ENCODE measurements at regions not wholly inside any gene's neighbourhood (a gene's known extent, or its start where the extent isn't known, plus 50 kb on each side); places are given as distances from the start of the nearest gene placed in this dataset.

GRCh38 chr13:26998292-26998691 is 173.3 kb downstream of the USP12 start:
- Histone ChIP-seq H3K36me3 (ENCODE audit: control insufficient read depth in 2 of 2, insufficient read depth in 2 of 2, low read length in 1 of 2) (no peaks in the 10 kb centered on the region), H2AFZ (ENCODE audit: control insufficient read depth, low read depth, low read length) (peak overlapping the region; percentile 31), H4K20me1 (ENCODE audit: control insufficient read depth, insufficient read depth) (no peaks in the 10 kb centered on the region), H3K4me2 (ENCODE audit: control insufficient read depth, insufficient read depth) (no peak overlapping the region), H3K4me3 (no peak overlapping the region), H3K27me3 (replicated peaks in 1 of 2; ENCODE audit: control insufficient read depth in 2 of 2, insufficient read depth in 2 of 2, low read length in 1 of 2) (no peaks in the 10 kb centered on the region; a peak in 1 of 4 replicates), H3K4me1 (ENCODE audit: control insufficient read depth, insufficient read depth, low read length) (peaks cover 15% of the 10 kb centered on the region), H3K9ac (ENCODE audit: control insufficient read depth, insufficient read depth, low read length) (no peak overlapping the region), H3K9me3 (replicated peaks; ENCODE audit: control insufficient read depth, insufficient read depth, low read length) (peaks cover 2% of the 10 kb centered on the region; the same call in 2 of the 3 replicates), H3K27ac (ENCODE audit: control insufficient read depth, insufficient read depth) (no peak overlapping the region), H3K79me2 (ENCODE audit: control insufficient read depth, insufficient read depth, low read length) (no peaks in the 10 kb centered on the region)
- ATAC-seq (no peak), DNase-seq (ENCODE audit: low read depth, low spot score) (no peak), FAIRE-seq (no peak)
- in situ Hi-C loops (cut with MboI) (no loop called here), intact Hi-C loops (cut with micrococcal nuclease; ENCODE audit: unreplicated experiment) (no loop called here)
- ChIA-PET POLR2A (no interaction called here), SMC1A (ENCODE audit: uncharacterized antibody, unreplicated experiment) (interaction anchor here (0.8 to 2.4 kb wide), 3 partner anchors 11 to 120 kb away, joined by 3 to 14 read pairs (median 4); no protein-coding TSS in a partner anchor), CTCF (interaction anchor here (0.6 to 2.6 kb wide), 3 partner anchors 10 to 15 kb away, joined by 3 to 18 read pairs (median 7); no protein-coding TSS in a partner anchor), RAD21 (ENCODE audit: unreplicated experiment) (interaction anchor here (1.2 kb wide), 1 partner anchor 360 kb away, joined by 5 read pairs; no protein-coding TSS in a partner anchor)
- TF ChIP-seq SPI1 (IDR thresholded peaks at IDR 0.05; ENCODE audit: borderline replicate concordance, insufficient read depth, low read depth, low read length), result peak; percentile 61; the same call in 1 of the 2 replicates
- no peak for TF ChIP-seq MEF2B (IDR thresholded peaks at IDR 0.05; ENCODE audit: partially characterized antibody, poor library complexity, severe bottlenecking)
- TF ChIP-seq CHD2 (IDR thresholded peaks at IDR 0.05; ENCODE audit: borderline replicate concordance, low read depth, low read length), result no peak
- no peak for TF ChIP-seq FOS (IDR thresholded peaks at IDR 0.05; ENCODE audit: borderline replicate concordance, extremely low read depth, insufficient read length)
- BruUV-seq (replicated peaks), result no TSS peak
- 59% methylated on average over 8 of the region's 8 CpGs for WGBS (ENCODE audit: insufficient coverage, insufficient replicate concordance, low lambda C conversion rate, missing lambda C conversion rate)

GRCh38 chr13:26996965-26997752 is 174.5 kb downstream of the USP12 start:
- in situ Hi-C loops (cut with MboI), result no loop called here
- peak overlapping the region; percentile 73 for H2AFZ ChIP-seq (ENCODE audit: control insufficient read depth, low read depth, low read length)
- ChIA-PET POLR2A (interaction anchor here (0.6 to 0.7 kb wide), 2 partner anchors 40 to 64 kb away, joined by 3 to 5 read pairs; no protein-coding TSS in a partner anchor), CTCF (interaction anchor here (0.8 to 2.6 kb wide), 5 partner anchors 9 to 515 kb away, joined by 3 to 18 read pairs (median 3); no protein-coding TSS in a partner anchor), RAD21 (ENCODE audit: unreplicated experiment) (interaction anchor here (0.6 to 1.4 kb wide), 4 partner anchors 116 to 833 kb away, joined by 3 to 5 read pairs (median 3); no protein-coding TSS in a partner anchor), SMC1A (ENCODE audit: uncharacterized antibody, unreplicated experiment) (interaction anchor here (0.8 to 2.4 kb wide), 8 partner anchors 10 to 292 kb away, joined by 3 to 14 read pairs (median 4); no protein-coding TSS in a partner anchor)
- peak overlapping the region; percentile 42; the same call in 1 of the 2 replicates for H3K27ac ChIP-seq (ENCODE audit: control insufficient read depth, insufficient read depth)
- peak; percentile 95 for ATAC-seq
- no peaks in the 10 kb centered on the region for H3K79me2 ChIP-seq (ENCODE audit: control insufficient read depth, insufficient read depth, low read length)
- peak overlapping the region; percentile 52 for H3K4me2 ChIP-seq (ENCODE audit: control insufficient read depth, insufficient read depth)
- peak overlapping the region; percentile 8; the same call in 1 of the 2 replicates for H3K4me3 ChIP-seq
- H3K9ac ChIP-seq (ENCODE audit: control insufficient read depth, insufficient read depth, low read length), result 0 out of 2 replicates have a peak overlapping the region, but pooled peaks have one; percentile 21
- peaks cover 15% of the 10 kb centered on the region for H3K4me1 ChIP-seq (ENCODE audit: control insufficient read depth, insufficient read depth, low read length)
- peaks cover 2% of the 10 kb centered on the region; the same call in 2 of the 3 replicates for H3K9me3 ChIP-seq (replicated peaks; ENCODE audit: control insufficient read depth, insufficient read depth, low read length)
- H3K36me3 ChIP-seq (ENCODE audit: control insufficient read depth in 2 of 2, insufficient read depth in 2 of 2, low read length in 1 of 2), result no peaks in the 10 kb centered on the region
- no TSS peak for BruUV-seq (replicated peaks)
- peak; percentile 77 for DNase-seq (ENCODE audit: low read depth, low spot score)
- FAIRE-seq, result peak; percentile 35
- WGBS (ENCODE audit: insufficient coverage, insufficient replicate concordance, low lambda C conversion rate, missing lambda C conversion rate), result 0% methylated on average over 6 of the region's 6 CpGs
- no peaks in the 10 kb centered on the region; a peak in 1 of 4 replicates for H3K27me3 ChIP-seq (replicated peaks in 1 of 2; ENCODE audit: control insufficient read depth in 2 of 2, insufficient read depth in 2 of 2, low read length in 1 of 2)
- intact Hi-C loops (cut with micrococcal nuclease; ENCODE audit: unreplicated experiment), result no loop called here
- no peaks in the 10 kb centered on the region for H4K20me1 ChIP-seq (ENCODE audit: control insufficient read depth, insufficient read depth)
- TF ChIP-seq BRCA1 (IDR thresholded peaks at IDR 0.05; ENCODE audit: low read depth, low read length) (no peak), MEF2B (IDR thresholded peaks at IDR 0.05; ENCODE audit: partially characterized antibody, poor library complexity, severe bottlenecking) (peak; percentile 84), JUNB (IDR thresholded peaks at IDR 0.05) (peak; percentile 96), IRF5 (IDR thresholded peaks at IDR 0.05; ENCODE audit: borderline replicate concordance) (no peak), POU2F2 (IDR thresholded peaks at IDR 0.05; ENCODE audit: borderline replicate concordance, low read depth, low read length) (peak; percentile 54; the same call in 1 of the 3 replicates), FOXK2 (IDR thresholded peaks at IDR 0.05) (no peak), PAX5 (IDR thresholded peaks at IDR 0.05; ENCODE audit: borderline replicate concordance, low read depth, low read length) (peak; percentile 76; the same call in 1 of the 2 replicates), PML (IDR thresholded peaks at IDR 0.05; ENCODE audit: low read length) (no peak), ZNF24 (IDR thresholded peaks at IDR 0.05) (no peak), NR2C2 (IDR thresholded peaks at IDR 0.05; ENCODE audit: borderline replicate concordance, control insufficient read depth, insufficient read length, low read depth) (no peak), NFIC (IDR thresholded peaks at IDR 0.05; ENCODE audit: low read depth, low read length) (peak; percentile 72; the same call in 1 of the 2 replicates), SPI1 (IDR thresholded peaks at IDR 0.05; ENCODE audit: borderline replicate concordance, insufficient read depth, low read depth, low read length) (peak; percentile 26; the same call in 1 of the 2 replicates)

Measured in GM12878 (cell line).